K562 (cell line): ENCODE measurements at regions not wholly inside any gene's neighbourhood (a gene's known extent, or its start where the extent isn't known, plus 50 kb on each side); places are given as distances from the start of the nearest gene placed in this dataset.
A peak's percentile ranks its signal among the peaks of the same experiment; 100 is the strongest.

Source experiments
- ATAC-seq: fragments of 200-7000 bp; cut with Tn5 transposase; 3 replicates; pipeline ENCODE4 v1.9.1; 2020; ENCODE audit warnings: moderate library complexity
- BruUV-seq: library from RNA; stranded (reverse); fragments of 400-500 nt; replicated peaks from 2 replicates; lab custom pipeline; 2021; lab: Mats Ljungman, UMichigan
- CTCF ChIA-PET: fragments of 300-600 bp; formaldehyde crosslinking; extraction: SDS; loops from one replicate; lab custom pipeline; 2021; ENCODE audit warnings: low intra/inter-chr PET ratio; lab: Yijun Ruan, JAX
- POLR2A ChIA-PET: fragments of 300-600, 350-650 bp; sonication (Branson Sonifier 250); formaldehyde crosslinking; extraction: SDS; loops from one replicate; lab custom pipeline; 2021; ENCODE audit warnings: antibody characterized with exemption, inconsistent platforms; lab: Yijun Ruan, JAX
- DNase-seq, 4 experiments: peaks; one replicate each; pipeline versions ENCODE4 v3.0.0 to v3.0.0-alpha.2; 2011 to 2018; ENCODE audit warnings: low spot score in 3 of 4, mixed read lengths in 3 of 4; ENCODE audit errors: extremely low read depth in 1 of 4
- FAIRE-seq: peaks from 2 replicates; lab custom pipeline; 2011; peaks lifted over from hg19 to GRCh38; lab: Jason Lieb, UNC
- H2AFZ ChIP-seq: 2 replicates; pipeline ENCODE4 v1.6.0; 2011; ENCODE audit warnings: low read depth, low read length, control low read depth, inconsistent platforms
- H3K27ac ChIP-seq: fragments of 200-600 bp; 3 replicates; pipeline ENCODE4 v1.8.0; 2011; ENCODE audit warnings: low read depth, mild to moderate bottlenecking, control low read depth, inconsistent platforms, low read length, moderate library complexity, mixed read lengths; ENCODE audit errors: extremely low read depth
- H3K27me3 ChIP-seq, 2 experiments: fragments of 300-600 bp in 1 of 2; 2 replicates in 1 of 2; 3 replicates in 1 of 2; pipeline versions ENCODE4 v1.6.0 to v1.8.0; 2011; ENCODE audit warnings: inconsistent platforms in 2 of 2, low read length in 2 of 2, mild to moderate bottlenecking in 1 of 2, mixed read lengths in 1 of 2, moderate library complexity in 1 of 2; ENCODE audit not compliant: control insufficient read depth in 2 of 2, insufficient read depth in 2 of 2
- H3K36me3 ChIP-seq: fragments of 300-600 bp; 3 replicates; pipeline ENCODE4 v1.8.0; 2011; ENCODE audit warnings: mild to moderate bottlenecking, low read length, inconsistent platforms; ENCODE audit not compliant: control insufficient read depth, insufficient read depth
- H3K4me1 ChIP-seq, 2 experiments: fragments of 200-600 bp in 1 of 2; replicated peaks in 1 of 2; 2 replicates in 1 of 2; 3 replicates in 1 of 2; pipeline versions ENCODE4 v1.5.1 to v1.8.0; 2011; ENCODE audit warnings: inconsistent platforms in 2 of 2, low read length in 2 of 2, mild to moderate bottlenecking in 1 of 2, mixed read lengths in 1 of 2, moderate library complexity in 1 of 2; ENCODE audit not compliant: control insufficient read depth in 2 of 2, insufficient read depth in 2 of 2
- H3K4me2 ChIP-seq: 2 replicates; pipeline ENCODE4 v1.6.1; 2011; ENCODE audit warnings: low read length, control low read depth, inconsistent platforms, mixed read lengths; ENCODE audit not compliant: insufficient read depth
- H3K4me3 ChIP-seq: fragments of 200-600 bp; sonication (generic), shearing (Covaris generic); 2 replicates; pipeline ENCODE4 v1.5.1; 2016; ENCODE audit warnings: control low read depth, inconsistent platforms
- H3K79me2 ChIP-seq: fragments of 200-600 bp; 3 replicates; pipeline ENCODE4 v1.8.0; 2011; ENCODE audit warnings: low read length, inconsistent platforms; ENCODE audit not compliant: control insufficient read depth, insufficient read depth
- H3K9ac ChIP-seq, 2 experiments: 2 replicates each; pipeline versions ENCODE4 v1.6.0 to v1.6.1; 2011; ENCODE audit warnings: low read depth in 2 of 2, low read length in 2 of 2, control low read depth in 1 of 2, inconsistent platforms in 1 of 2, mild to moderate bottlenecking in 1 of 2, mixed read lengths in 1 of 2; ENCODE audit not compliant: insufficient read depth in 1 of 2
- H3K9me1 ChIP-seq: one replicate; pipeline ENCODE4 v1.6.0; 2011; ENCODE audit warnings: inconsistent platforms, mild to moderate bottlenecking, low read length, moderate library complexity; ENCODE audit not compliant: control insufficient read depth, insufficient read depth
- H3K9me3 ChIP-seq: replicated peaks from 2 replicates; pipeline ENCODE4 v1.5.1; 2011; ENCODE audit warnings: low read depth, low read length, inconsistent platforms; ENCODE audit not compliant: control insufficient read depth, insufficient read depth
- H4K20me1 ChIP-seq: replicated peaks from 2 replicates; pipeline ENCODE4 v1.6.1; 2011; ENCODE audit warnings: low read length, inconsistent platforms, mixed read lengths; ENCODE audit not compliant: control insufficient read depth, insufficient read depth
- DEAF1 ChIP-seq: fragments of 450-650 bp; formaldehyde crosslinking; IDR thresholded peaks from 2 replicates; pipeline ENCODE4 v1.4.0; 2020; ENCODE audit warnings: mild to moderate bottlenecking, moderate library complexity
- E4F1 ChIP-seq: fragments of 250-450 bp; sonication (Bioruptor Pico); IDR thresholded peaks from 2 replicates; pipeline ENCODE4 v1.5.0; 2021; ENCODE audit warnings: mild to moderate bottlenecking, borderline replicate concordance
- ELF1 ChIP-seq: fragments of 200-800 bp; sonication (Bioruptor generic); IDR thresholded peaks from 2 replicates; pipeline ENCODE4 v1.6.1; 2016; ENCODE audit warnings: missing genetic modification characterization, missing compliant biosample characterization
- GATAD2B ChIP-seq: fragments of 450-650 bp; IDR thresholded peaks from 2 replicates; pipeline ENCODE4 v1.6.1; 2017; ENCODE audit warnings: mild to moderate bottlenecking, borderline replicate concordance
- KHSRP ChIP-seq: fragments of 450-650 bp; IDR thresholded peaks from 2 replicates; pipeline ENCODE4 v1.6.1; 2017
- SMARCA4 ChIP-seq: fragments of 450-650 bp; IDR thresholded peaks from 2 replicates; pipeline ENCODE4 v1.6.1; 2016
- ZBTB1 ChIP-seq: sonication (generic); formaldehyde crosslinking; IDR thresholded peaks from 2 replicates; pipeline ENCODE4 v1.8.1; 2023; ENCODE audit warnings: missing genetic modification reagents, low read depth, mild to moderate bottlenecking, borderline replicate concordance
- ZNF239 ChIP-seq: fragments of 250-450 bp; sonication (Bioruptor Pico); IDR thresholded peaks from 2 replicates; pipeline ENCODE4 v1.4.0; 2020; ENCODE audit warnings: mild to moderate bottlenecking
- ZNF583 ChIP-seq: fragments of 250-450 bp; sonication (Bioruptor Pico); IDR thresholded peaks from 2 replicates; pipeline ENCODE4 v1.4.0; 2020
- WGBS: fragments of 100-300 bp; shearing (Covaris generic); methylation state at CpG from one replicate; pipeline ENCODE4 v1.1.6; 2016; ENCODE audit warnings: low coverage, mixed read lengths; ENCODE audit not compliant: insufficient coverage; ENCODE audit errors: missing lambda C conversion rate; 5-methylcytosine and 5-hydroxymethylcytosine counted together
- in situ Hi-C: fragments of 300-500 bp; cut with MboI; formaldehyde crosslinking; loops from 4 replicates; pipeline ENCODE4 v1.15.0; 2018; ENCODE audit warnings: inconsistent platforms, mixed read lengths
- intact Hi-C: fragments of 100-400 bp; cut with micrococcal nuclease; formaldehyde crosslinking; loops from 2 replicates; pipeline ENCODE4 v1.14.2; 2022
- TF ChIP-seq, protein P1 (sequence below): fragments of 250-450 bp; sonication (Bioruptor Pico); IDR thresholded peaks from 2 replicates; pipeline ENCODE4 v1.4.0; 2020; ENCODE audit warnings: mild to moderate bottlenecking, moderate library complexity

DNA sequence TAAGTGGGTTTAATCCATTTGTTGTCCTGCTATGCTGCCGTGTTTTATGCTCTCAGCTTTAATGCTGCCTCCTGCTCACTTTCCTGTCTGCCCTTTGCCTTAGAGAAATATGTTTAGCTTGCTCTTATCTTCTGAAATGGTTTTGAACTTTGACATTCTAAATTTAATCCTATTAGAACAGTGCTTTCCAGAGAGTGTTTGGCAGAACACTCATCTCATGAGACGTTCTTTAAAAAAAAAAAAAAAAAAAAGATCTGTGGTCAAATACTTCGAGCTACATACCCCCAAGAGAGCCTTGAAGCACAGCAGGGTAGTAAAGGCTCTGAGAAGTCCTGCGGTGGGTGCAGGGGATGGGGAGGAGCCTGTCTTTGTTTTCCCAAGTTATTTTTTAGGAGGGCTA lies 161.3 kb downstream of the SPP2 start:
- Histone ChIP-seq H4K20me1 (no peaks in the 10 kb centered on the region), H3K27ac (no peak overlapping the region), H3K4me3 (no peak overlapping the region), H3K9ac (no peak overlapping the region), H3K4me1 (no peaks in the 10 kb centered on the region), H3K79me2 (no peaks in the 10 kb centered on the region), H3K9me3 (no peaks in the 10 kb centered on the region), H3K36me3 (no peaks in the 10 kb centered on the region), H3K9me1 (no peaks in the 10 kb centered on the region), H2AFZ (no peak overlapping the region), H3K4me2 (no peak overlapping the region), H3K27me3 (no peaks in the 10 kb centered on the region)
- DNase-seq (no peak), FAIRE-seq (no peak), ATAC-seq (no peak)
- ChIA-PET POLR2A (no interaction called here), CTCF (no interaction called here)
- in situ Hi-C loops = no loop called here
- intact Hi-C loops = no loop called here
- 0% methylated on average over 3 of the region's 4 CpGs for WGBS
- BruUV-seq = no TSS peak
- TF ChIP-seq ZNF239 (CRISPR knock-in tag) (peak; percentile 62), ZBTB1 (CRISPR knock-in tag) (no peak), E4F1 (CRISPR knock-in tag) (no peak)

DNA sequence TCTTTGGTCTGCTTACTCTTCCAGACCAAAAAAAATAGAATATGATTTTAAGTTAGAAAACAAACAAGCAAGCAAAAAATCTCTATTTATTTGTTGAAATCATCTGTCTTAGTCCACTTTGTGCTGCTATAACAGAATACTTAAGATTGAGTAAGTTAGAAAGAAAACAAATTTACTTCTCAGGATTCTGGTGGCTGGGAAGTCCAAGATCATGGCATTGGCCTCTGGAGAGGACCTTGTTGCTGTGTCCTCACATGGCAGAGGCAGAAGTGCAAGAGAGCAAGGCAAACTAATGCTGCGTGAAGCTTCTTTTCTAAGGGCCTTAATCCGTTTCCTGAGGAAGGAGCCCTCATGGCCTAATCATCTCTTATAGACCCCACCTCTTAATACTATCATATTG lies 156.2 kb downstream of the SPP2 start:
- BruUV-seq = no TSS peak
- Histone ChIP-seq H3K4me2 (no peak overlapping the region), H2AFZ (no peak overlapping the region), H3K9ac (no peak overlapping the region), H3K9me3 (no peaks in the 10 kb centered on the region), H3K79me2 (no peaks in the 10 kb centered on the region), H4K20me1 (no peaks in the 10 kb centered on the region), H3K27ac (no peak overlapping the region), H3K4me3 (no peak overlapping the region), H3K9me1 (no peaks in the 10 kb centered on the region), H3K36me3 (no peaks in the 10 kb centered on the region), H3K27me3 (no peaks in the 10 kb centered on the region), H3K4me1 (no peaks in the 10 kb centered on the region)
- CTCF ChIA-PET = no interaction called here
- DNase-seq (no peak), ATAC-seq (no peak), FAIRE-seq (no peak)
- intact Hi-C loops (no loop called here), in situ Hi-C loops (no loop called here)
- POLR2A ChIA-PET = no interaction called here
- WGBS = 0% methylated on average over 2 of the region's 2 CpGs
- TF ChIP-seq DEAF1 (CRISPR knock-in tag) (no peak), ZNF583 (no peak), ELF1 (no peak), GATAD2B (no peak), KHSRP (no peak), SMARCA4 (no peak)
- TF ChIP-seq, protein P1, sequence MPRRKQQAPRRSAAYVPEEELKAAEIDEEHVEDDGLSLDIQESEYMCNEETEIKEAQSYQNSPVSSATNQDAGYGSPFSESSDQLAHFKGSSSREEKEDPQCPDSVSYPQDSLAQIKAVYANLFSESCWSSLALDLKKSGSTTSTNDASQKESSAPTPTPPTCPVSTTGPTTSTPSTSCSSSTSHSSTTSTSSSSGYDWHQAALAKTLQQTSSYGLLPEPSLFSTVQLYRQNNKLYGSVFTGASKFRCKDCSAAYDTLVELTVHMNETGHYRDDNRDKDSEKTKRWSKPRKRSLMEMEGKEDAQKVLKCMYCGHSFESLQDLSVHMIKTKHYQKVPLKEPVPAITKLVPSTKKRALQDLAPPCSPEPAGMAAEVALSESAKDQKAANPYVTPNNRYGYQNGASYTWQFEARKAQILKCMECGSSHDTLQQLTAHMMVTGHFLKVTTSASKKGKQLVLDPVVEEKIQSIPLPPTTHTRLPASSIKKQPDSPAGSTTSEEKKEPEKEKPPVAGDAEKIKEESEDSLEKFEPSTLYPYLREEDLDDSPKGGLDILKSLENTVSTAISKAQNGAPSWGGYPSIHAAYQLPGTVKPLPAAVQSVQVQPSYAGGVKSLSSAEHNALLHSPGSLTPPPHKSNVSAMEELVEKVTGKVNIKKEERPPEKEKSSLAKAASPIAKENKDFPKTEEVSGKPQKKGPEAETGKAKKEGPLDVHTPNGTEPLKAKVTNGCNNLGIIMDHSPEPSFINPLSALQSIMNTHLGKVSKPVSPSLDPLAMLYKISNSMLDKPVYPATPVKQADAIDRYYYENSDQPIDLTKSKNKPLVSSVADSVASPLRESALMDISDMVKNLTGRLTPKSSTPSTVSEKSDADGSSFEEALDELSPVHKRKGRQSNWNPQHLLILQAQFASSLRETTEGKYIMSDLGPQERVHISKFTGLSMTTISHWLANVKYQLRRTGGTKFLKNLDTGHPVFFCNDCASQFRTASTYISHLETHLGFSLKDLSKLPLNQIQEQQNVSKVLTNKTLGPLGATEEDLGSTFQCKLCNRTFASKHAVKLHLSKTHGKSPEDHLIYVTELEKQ (CRISPR knock-in tag) = no peak
